DMS153 treated with DMSO at 0.1 percent for 48 hours (cell line): ENCODE measurements at regions not wholly inside any gene's neighbourhood (a gene's known extent, or its start where the extent isn't known, plus 50 kb on each side); places are given as distances from the start of the nearest gene placed in this dataset.
"Not testable (repeated sequence)": the region's sequence is repeated elsewhere in the genome, so short reads cannot be mapped to it uniquely, and the experiment has no call there.

ENCODE experiments used
- DNase-seq: peaks from one replicate; lab custom pipeline; 2025; ENCODE audit not compliant: unreplicated experiment; lab: John Stamatoyannopoulos, UW

DNA sequence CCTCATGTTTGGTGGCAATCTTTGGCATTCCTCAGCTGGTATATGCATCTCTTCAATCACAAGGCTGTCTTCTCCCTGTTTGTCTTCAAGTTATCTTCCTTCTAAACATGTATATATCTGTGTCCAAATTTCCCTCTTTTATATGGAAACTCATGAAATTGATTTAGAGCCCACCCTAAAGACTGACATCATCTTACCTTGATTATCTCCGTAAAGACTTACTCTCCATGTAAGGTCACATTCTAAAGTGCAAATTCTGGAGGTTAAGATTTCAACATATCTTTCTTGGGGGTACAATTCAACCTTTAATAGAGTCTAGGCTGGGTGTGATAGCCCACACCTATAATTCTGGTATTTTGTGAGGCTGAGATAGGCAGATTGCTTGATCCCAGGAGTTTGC is 215.8 kb upstream of the LRRC4C start:
- no peak for DNase-seq

DNA sequence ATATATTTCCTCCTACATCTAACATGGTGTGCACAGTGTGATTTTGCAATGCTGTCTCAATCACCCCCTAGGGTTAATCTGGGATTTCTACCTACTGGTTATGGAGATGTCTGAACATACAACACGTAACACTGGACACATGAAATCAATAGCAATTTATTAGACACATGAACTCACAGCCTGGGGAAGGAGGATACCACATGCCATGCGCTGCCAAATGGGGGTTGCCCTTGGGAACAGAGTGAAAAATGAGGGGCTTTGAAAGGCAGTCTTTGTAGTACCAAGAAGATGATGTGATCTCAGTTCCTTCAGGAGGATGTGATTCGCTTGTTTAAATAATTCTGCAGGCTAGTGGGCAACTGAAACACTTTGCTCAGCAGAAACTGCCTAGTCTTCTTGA is 253.6 kb upstream of the LRRC4C start:
- DNase-seq, result no peak

- no peak for DNase-seq
These were observed 254.6 kb upstream of the LRRC4C start for GRCh38 chr11:41714101-41714500.

- DNase-seq, result no peak
These were observed 257.4 kb upstream of the LRRC4C start for GRCh38 chr11:41716862-41717261.

- no peak for DNase-seq
These were observed 261.3 kb upstream of the LRRC4C start for GRCh38 chr11:41720761-41721160.

- DNase-seq, result not testable (repeated sequence)
These were observed 268.7 kb upstream of the LRRC4C start for GRCh38 chr11:41728161-41728560.

DNA sequence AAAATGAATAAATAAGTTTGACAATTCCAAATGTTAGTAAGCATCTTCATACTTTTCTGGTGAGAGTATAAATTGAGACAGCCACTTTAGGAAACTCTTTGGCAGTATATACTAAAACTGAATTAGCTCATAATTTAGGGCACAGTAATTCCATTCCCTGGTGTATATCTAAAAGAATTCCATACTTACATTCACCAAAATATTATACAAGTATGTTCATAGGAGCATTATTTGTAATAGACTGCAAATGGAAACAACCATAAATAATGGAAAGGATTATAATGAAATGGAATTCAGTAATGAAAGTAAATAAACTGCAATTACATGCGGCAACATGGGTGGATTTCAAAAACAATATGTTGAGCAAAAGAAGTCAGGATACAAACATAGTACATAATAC is 315.8 kb upstream of the LRRC4C start:
- no peak for DNase-seq

- no peak for DNase-seq
These were observed 320.0 kb upstream of the LRRC4C start for GRCh38 chr11:41779401-41779960.

GRCh38 chr11:41781441-41781840 is 322.0 kb upstream of the LRRC4C start:
- no peak for DNase-seq

DNA sequence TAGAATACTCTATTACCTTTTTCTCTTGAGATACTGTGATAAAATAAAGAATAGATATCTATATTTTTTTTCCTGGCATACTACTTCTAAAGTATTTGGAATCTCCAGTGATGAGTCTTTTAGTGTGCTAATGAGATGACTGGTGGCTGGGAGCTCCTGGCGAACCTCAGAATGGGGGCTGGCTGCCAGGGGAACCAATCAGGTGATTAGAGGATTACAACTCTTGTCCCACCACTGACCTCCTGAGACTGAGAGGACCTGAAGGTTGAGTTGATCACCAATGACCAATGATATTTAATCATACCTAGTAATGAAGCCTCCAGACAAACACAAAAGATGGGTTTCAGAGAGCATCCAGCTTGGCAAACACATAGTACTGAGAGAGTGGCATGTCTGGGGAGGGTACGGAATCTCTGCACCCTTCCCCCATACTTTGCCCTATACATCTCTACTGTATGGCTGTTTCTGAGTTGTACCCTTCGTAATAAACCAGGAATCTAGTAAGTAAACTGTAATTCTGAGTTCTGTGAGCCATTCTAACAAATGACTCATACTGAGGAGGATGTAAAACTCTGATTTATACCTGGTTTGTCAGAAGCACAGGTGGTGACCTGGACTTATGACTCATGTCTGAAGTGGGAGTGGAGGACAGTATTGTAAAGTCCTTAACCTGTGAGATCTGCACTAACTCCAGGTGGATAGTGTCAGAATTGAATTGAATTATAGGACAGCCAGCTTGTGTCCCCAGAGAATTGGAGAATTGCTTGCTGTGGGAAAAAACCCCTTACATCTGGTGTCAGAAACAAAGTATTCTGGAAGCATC is 325.3 kb upstream of the LRRC4C start:
- no peak for DNase-seq

DNA sequence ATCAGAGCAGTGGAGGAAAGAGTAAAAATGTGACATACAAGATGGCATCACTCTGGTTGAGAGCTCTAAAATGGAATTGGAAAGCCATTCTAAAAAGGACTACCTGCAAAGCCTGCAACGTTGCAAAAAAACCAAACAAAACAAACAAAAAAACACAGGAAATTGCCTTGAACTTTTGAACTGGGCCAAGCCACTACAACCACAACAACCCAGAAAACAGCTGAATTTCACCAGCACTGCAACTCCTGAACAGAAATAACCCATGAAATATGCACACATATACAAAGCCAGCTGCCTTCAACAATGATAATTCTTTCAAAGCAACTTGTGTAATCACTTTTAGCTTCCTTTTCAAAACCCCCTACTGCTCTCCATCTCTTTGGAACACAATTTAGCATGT is 326.6 kb upstream of the LRRC4C start:
- DNase-seq, result no peak

GRCh38 chr11:41788177-41788576 is 328.7 kb upstream of the LRRC4C start:
- no peak for DNase-seq

GRCh38 chr11:41789376-41789775 is 329.9 kb upstream of the LRRC4C start:
- no peak for DNase-seq

GRCh38 chr11:41795004-41795403 is 335.6 kb upstream of the LRRC4C start:
- no peak for DNase-seq

GRCh38 chr11:41799754-41800153 is 340.3 kb upstream of the LRRC4C start:
- DNase-seq, result no peak

DNA sequence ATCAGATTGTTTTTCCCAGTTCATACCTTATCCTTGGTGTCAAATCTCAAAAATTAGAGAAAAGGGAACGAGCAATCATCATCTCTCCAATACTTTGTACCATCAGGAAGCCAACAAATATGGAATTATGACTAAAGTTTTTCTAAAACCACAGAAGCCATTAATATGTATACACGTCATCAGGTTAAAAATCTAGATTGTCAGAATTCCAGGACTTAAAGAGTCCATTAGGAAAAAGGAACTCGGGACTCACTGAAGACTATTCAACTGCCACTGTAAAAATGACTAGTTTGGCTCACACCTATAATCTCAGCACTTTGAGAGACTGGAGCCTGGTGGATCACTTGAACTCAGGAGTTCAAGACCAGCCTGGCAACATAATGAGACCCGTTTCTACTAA is 344.4 kb upstream of the LRRC4C start:
- no peak for DNase-seq

- DNase-seq, result no peak
These were observed 356.9 kb upstream of the LRRC4C start for GRCh38 chr11:41816396-41816795.

- DNase-seq, result not testable (repeated sequence)
These were observed 364.8 kb upstream of the LRRC4C start for GRCh38 chr11:41824287-41824686.

- DNase-seq, result no peak
These were observed 366.6 kb upstream of the LRRC4C start for GRCh38 chr11:41826085-41826484.

GRCh38 chr11:41836431-41836830 is 377.0 kb upstream of the LRRC4C start:
- DNase-seq, result no peak

DNA sequence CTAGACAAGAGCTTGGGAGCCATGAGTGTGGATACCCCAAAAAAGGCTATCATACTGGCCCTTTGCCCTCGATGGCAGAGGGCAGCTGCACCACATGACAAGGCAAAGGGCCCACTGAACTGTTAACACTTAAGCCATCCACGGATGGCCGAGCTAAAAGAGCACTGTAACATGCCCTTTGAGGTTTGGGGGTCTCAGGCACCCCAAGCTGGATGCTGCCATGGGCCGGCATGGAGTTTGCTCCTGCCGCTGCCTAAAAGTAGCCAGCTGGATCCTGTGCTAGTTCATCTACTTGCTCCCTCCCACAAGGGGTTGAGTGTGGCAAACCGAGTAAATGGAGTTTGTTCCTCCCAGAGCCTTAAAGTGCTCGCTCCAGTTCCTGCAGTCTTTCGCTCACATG is 383.2 kb upstream of the LRRC4C start:
- DNase-seq, result no peak

DNA sequence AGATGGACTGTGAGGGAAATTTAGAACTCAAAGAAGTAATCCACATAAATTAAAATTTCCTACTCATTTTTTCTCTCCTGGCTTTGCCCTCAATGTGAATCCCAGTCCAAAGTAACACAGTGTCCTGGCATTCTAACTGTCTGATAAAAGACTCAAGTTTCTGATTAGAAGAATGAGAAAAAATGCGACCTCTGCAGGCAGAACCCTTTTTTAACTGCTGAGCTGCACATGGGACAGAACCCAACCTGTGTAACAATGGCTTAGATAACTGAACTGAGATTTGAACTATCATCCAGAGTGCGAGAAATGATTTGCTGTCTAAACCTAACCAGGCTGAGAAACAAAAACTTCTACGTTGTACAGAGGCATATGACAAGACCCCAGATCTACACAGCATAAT is 385.6 kb upstream of the LRRC4C start:
- no peak for DNase-seq

- no peak for DNase-seq
These were observed 388.9 kb upstream of the LRRC4C start for GRCh38 chr11:41848349-41848748.
